Left ventricle myocardium inferior (tissue), 1 donor: ENCODE measurements at regions not wholly inside any gene's neighbourhood (a gene's known extent, or its start where the extent isn't known, plus 50 kb on each side); places are given as distances from the start of the nearest gene placed in this dataset.
"Not testable (repeated sequence)": the region's sequence is repeated elsewhere in the genome, so short reads cannot be mapped to it uniquely, and the experiment has no call there.

Experiments
- DNase-seq: peaks from one replicate; pipeline ENCODE4 v3.0.0-alpha.2; 2020
- H3K27ac ChIP-seq: fragments of 200-600 bp; replicated peaks from 2 replicates; pipeline ENCODE4 v1.8.0; 2021
- H3K27me3 ChIP-seq: fragments of 200-600 bp; 2 replicates; pipeline ENCODE4 v1.8.0; 2021; ENCODE audit warnings: low read depth
- H3K36me3 ChIP-seq: fragments of 200-600 bp; 2 replicates; pipeline ENCODE4 v1.8.0; 2021
- H3K4me1 ChIP-seq: fragments of 200-600 bp; 2 replicates; pipeline ENCODE4 v1.8.0; 2021
- H3K4me3 ChIP-seq: fragments of 200-600 bp; 2 replicates; pipeline ENCODE4 v1.8.0; 2021; ENCODE audit warnings: mild to moderate bottlenecking, moderate library complexity
- H3K9me3 ChIP-seq: fragments of 200-600 bp; replicated peaks from 2 replicates; pipeline ENCODE4 v1.8.0; 2021
- intact Hi-C: fragments of 100-400 bp; cut with micrococcal nuclease; formaldehyde crosslinking; loops from one replicate; pipeline ENCODE4 v1.11.0; 2022
- TF ChIP-seq, protein P1 (sequence below): fragments of 200-600 bp; IDR thresholded peaks from 2 replicates; pipeline ENCODE4 v1.8.0; 2021; ENCODE audit warnings: antibody characterized with exemption, mild to moderate bottlenecking, borderline replicate concordance
- donor health status: DM: no; HTN: yes; CAD: no; lungs with severe emphysema.

DNA sequence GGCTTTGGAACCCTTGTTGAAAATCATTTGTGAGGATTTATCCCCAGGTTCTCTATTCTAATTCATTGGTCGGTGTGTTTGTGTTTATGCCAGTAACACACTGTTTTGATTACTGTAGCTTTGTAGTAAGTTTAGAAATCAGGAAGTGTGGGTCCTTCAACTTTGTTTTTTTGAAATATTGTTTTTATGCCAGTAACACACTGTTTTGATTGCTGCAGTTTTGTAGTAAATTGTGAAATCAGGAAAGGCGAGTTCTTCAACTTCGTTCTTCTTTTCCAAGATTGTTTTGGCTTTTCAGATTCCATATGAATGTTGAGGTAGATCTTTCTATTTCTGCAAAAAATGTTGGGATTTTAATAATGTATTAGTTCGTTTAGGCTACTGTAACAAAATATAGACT lies 314.6 kb downstream of the RPLP1 start:
- H3K36me3 ChIP-seq, result no peaks in the 10 kb centered on the region
- no peak for DNase-seq
- no peak overlapping the region for H3K4me3 ChIP-seq
- H3K27me3 ChIP-seq, result peaks cover 88% of the 10 kb centered on the region
- TF ChIP-seq, protein P1, sequence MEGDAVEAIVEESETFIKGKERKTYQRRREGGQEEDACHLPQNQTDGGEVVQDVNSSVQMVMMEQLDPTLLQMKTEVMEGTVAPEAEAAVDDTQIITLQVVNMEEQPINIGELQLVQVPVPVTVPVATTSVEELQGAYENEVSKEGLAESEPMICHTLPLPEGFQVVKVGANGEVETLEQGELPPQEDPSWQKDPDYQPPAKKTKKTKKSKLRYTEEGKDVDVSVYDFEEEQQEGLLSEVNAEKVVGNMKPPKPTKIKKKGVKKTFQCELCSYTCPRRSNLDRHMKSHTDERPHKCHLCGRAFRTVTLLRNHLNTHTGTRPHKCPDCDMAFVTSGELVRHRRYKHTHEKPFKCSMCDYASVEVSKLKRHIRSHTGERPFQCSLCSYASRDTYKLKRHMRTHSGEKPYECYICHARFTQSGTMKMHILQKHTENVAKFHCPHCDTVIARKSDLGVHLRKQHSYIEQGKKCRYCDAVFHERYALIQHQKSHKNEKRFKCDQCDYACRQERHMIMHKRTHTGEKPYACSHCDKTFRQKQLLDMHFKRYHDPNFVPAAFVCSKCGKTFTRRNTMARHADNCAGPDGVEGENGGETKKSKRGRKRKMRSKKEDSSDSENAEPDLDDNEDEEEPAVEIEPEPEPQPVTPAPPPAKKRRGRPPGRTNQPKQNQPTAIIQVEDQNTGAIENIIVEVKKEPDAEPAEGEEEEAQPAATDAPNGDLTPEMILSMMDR, result no peak
- no peaks in the 10 kb centered on the region for H3K4me1 ChIP-seq
- no peak overlapping the region for H3K27ac ChIP-seq
- peaks cover 13% of the 10 kb centered on the region for H3K9me3 ChIP-seq
- intact Hi-C loops, result no loop called here

DNA sequence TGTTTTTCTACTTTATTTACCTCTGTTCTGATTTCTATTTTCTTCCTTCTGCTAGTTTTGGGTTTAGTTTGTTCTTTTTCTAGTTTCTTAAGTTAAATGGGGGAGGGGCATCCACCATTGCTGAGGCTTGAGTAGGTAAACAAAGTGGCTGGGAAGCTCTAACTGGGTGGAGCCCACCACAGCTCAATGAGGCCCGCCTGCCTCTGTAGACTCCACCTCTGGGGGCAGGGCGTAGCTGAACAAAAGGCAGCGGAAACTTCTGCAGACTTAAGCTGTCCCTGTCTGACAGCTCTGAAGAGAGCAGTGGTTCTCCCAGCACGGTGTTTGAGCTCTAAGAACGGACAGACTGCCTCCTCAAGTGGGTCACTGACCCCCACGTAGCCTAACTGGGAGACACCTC lies 316.7 kb downstream of the RPLP1 start:
- H3K36me3 ChIP-seq, DNase-seq, intact Hi-C loops, H3K4me3 ChIP-seq, H3K4me1 ChIP-seq, H3K27ac ChIP-seq: not testable (repeated sequence)
- Histone ChIP-seq H3K27me3 (peaks cover 66% of the 10 kb centered on the region), H3K9me3 (peaks cover 20% of the 10 kb centered on the region)

DNA sequence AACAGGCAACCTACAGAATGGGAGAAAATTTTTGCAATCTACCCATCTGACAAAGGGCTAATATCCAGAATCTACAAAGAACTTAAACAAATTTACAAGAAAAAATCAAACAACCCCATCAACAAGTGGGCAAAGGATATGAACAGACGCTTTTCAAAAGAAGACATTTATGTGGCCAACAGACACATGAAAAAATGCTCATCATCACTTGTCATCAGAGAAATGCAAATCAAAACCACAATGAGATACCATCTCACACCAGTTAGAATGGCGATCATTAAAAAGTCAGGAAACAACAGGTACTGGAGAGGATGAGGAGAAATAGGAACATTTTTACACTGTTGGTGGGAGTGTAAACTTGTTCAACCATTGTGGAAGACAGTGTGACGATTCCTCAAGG lies 321.6 kb downstream of the RPLP1 start:
- intact Hi-C loops, result not testable (repeated sequence)
- H3K9me3 ChIP-seq, result peaks cover 24% of the 10 kb centered on the region

DNA sequence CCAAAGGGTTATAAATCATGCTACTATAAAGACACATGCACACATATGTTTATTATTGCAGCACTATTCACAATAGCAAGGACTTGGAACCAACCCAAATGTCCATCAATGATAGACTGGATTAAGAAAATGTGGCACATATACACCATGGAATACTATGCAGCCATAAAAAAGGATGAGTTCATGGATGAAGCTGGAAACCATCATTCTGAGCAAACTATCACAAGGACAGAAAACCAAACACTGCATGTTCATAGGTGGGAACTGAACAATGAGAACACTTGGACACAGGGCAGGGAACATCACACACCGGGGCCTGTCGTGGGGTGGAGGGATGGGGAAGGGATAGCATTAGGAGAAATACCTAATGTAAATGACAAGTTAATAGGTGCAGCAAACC lies 322.1 kb downstream of the RPLP1 start:
- intact Hi-C loops, H3K4me1 ChIP-seq, DNase-seq, H3K27ac ChIP-seq, H3K4me3 ChIP-seq, H3K36me3 ChIP-seq: not testable (repeated sequence)
- Histone ChIP-seq H3K27me3 (peaks cover 44% of the 10 kb centered on the region), H3K9me3 (peaks cover 24% of the 10 kb centered on the region)

More for the DNA sequence above, 321.6 kb downstream of the RPLP1 start:
- peaks cover 46% of the 10 kb centered on the region for H3K27me3 ChIP-seq
- H3K4me3 ChIP-seq, H3K4me1 ChIP-seq, H3K27ac ChIP-seq, DNase-seq, H3K36me3 ChIP-seq: not testable (repeated sequence)

DNA sequence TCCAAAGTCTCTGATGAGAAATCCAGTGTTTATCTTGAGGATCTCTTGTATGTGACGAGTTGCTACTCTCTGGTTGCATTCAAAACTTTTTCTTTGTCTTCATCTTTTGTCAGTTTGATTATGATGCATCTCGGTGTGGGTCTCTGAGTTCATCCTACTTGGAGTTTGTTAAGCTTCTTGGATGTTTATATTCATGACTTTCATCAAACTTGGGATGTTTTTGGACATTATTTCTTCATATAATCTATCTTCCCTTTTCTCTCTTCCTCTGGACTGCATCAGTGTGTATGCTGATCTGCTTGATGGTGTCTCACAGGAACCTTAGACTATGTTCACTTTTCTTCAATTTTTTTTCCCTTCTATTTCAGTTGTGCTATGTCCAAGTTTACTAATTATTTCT lies 320.4 kb downstream of the TLE3 start:
- DNase-seq, result no peak
- Histone ChIP-seq H3K36me3 (no peaks in the 10 kb centered on the region), H3K4me3 (no peak overlapping the region), H3K9me3 (peaks cover 21% of the 10 kb centered on the region), H3K27me3 (peaks cover 35% of the 10 kb centered on the region), H3K27ac (no peak overlapping the region), H3K4me1 (no peaks in the 10 kb centered on the region)
- intact Hi-C loops, result no loop called here
- TF ChIP-seq, protein P1, result no peak

DNA sequence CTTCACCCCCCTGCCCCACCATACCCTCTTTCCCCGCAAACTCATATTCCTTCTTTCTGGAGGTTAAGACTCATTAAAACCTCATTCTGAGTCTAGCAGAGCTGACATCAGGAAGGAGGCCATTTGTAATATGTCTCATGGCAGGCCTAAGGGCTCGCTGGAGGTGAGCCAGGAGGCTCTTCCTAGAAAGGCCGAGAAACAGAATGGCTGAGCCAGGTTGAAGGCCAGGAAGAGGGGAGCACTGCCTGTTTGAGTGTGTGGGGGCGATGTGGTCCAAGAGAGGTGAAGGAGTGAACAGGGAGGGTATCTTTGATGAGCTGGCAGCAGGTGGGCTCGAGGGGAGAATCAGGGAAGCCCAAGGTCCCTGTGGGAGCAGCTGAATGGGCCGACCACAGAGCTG lies 317.3 kb downstream of the TLE3 start:
- TF ChIP-seq, protein P1, result no peak
- no peak for DNase-seq
- H3K27me3 ChIP-seq, result peaks cover 62% of the 10 kb centered on the region
- peaks cover 10% of the 10 kb centered on the region for H3K9me3 ChIP-seq
- H3K4me3 ChIP-seq, result no peak overlapping the region
- H3K4me1 ChIP-seq, result peaks cover 5% of the 10 kb centered on the region
- no peaks in the 10 kb centered on the region for H3K36me3 ChIP-seq
- intact Hi-C loops, result no loop called here
- H3K27ac ChIP-seq, result no peak overlapping the region

DNA sequence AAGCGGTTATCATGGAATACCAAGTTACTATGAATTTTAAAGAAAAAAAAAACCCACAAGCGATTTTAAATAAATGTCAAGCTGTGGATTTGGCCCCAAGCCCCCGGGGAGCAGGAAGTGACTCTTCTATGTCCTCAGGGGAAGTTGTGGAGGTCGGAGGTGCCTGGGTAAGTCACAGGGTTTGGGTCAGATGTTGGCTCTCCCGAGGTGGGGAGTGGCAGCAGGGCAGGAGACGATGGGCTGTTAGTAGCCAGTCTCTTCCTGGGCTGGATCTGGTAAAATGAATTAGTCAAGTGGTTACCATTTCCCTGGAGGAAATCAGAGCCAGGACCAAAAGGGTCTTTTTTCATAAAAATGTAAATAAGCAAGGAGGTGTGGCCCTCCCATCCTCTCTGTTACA lies 316.7 kb downstream of the TLE3 start:
- no peaks in the 10 kb centered on the region for H3K36me3 ChIP-seq
- H3K27ac ChIP-seq, result no peak overlapping the region
- intact Hi-C loops, result no loop called here
- H3K4me3 ChIP-seq, result no peak overlapping the region
- H3K9me3 ChIP-seq, result peaks cover 10% of the 10 kb centered on the region
- peaks cover 68% of the 10 kb centered on the region for H3K27me3 ChIP-seq
- peaks cover 5% of the 10 kb centered on the region for H3K4me1 ChIP-seq
- DNase-seq, result no peak
- TF ChIP-seq, protein P1, result no peak
